DOHH2 (cell line): ENCODE measurements at regions not wholly inside any gene's neighbourhood (a gene's known extent, or its start where the extent isn't known, plus 50 kb on each side); places are given as distances from the start of the nearest gene placed in this dataset.

Source experiments
- H3F3A ChIP-seq: fragments of 200-600 bp; sonication (generic), shearing (Covaris generic); 2 replicates; pipeline ENCODE4 v1.6.0; 2016; ENCODE audit warnings: antibody characterized with exemption, mild to moderate bottlenecking; ENCODE audit not compliant: control insufficient read depth, insufficient read depth
- H3K27ac ChIP-seq: fragments of 200-600 bp; sonication (generic); 2 replicates; pipeline ENCODE4 v1.5.1; 2014; ENCODE audit warnings: low read depth, mild to moderate bottlenecking, low read length, moderate library complexity
- H3K27me3 ChIP-seq: fragments of 200-600 bp; sonication (generic); 2 replicates; pipeline ENCODE4 v1.6.1; 2014; ENCODE audit warnings: mild to moderate bottlenecking, low read length, mixed read lengths; ENCODE audit not compliant: control insufficient read depth
- H3K36me3 ChIP-seq: fragments of 200-600 bp; sonication (generic); 2 replicates; pipeline ENCODE4 v1.6.1; 2014; ENCODE audit warnings: mild to moderate bottlenecking, low read length, moderate library complexity, mixed read lengths; ENCODE audit not compliant: control insufficient read depth
- H3K4me1 ChIP-seq: fragments of 200-600 bp; sonication (generic); 2 replicates; pipeline ENCODE4 v1.6.1; 2014; ENCODE audit warnings: mild to moderate bottlenecking, low read length, mixed read lengths; ENCODE audit not compliant: control insufficient read depth
- H3K4me2 ChIP-seq: fragments of 200-600 bp; sonication (generic); 2 replicates; pipeline ENCODE4 v1.6.0; 2014; ENCODE audit warnings: mild to moderate bottlenecking, low read length, moderate library complexity
- H3K4me3 ChIP-seq: fragments of 200-600 bp; sonication (generic); 2 replicates; pipeline ENCODE4 v1.5.1; 2014; ENCODE audit warnings: mild to moderate bottlenecking, low read length, mixed read lengths
- H3K79me2 ChIP-seq: fragments of 200-600 bp; sonication (generic); 2 replicates; pipeline ENCODE4 v1.6.1; 2014; ENCODE audit warnings: mild to moderate bottlenecking, low read length, mixed read lengths; ENCODE audit not compliant: control insufficient read depth
- H3K9me2 ChIP-seq: fragments of 200-600 bp; sonication (generic); replicated peaks from 2 replicates; pipeline ENCODE4 v1.6.1; 2014; ENCODE audit warnings: mild to moderate bottlenecking, low read length, mixed read lengths; ENCODE audit not compliant: control insufficient read depth
- H3K9me3 ChIP-seq: fragments of 200-600 bp; sonication (generic); 2 replicates; pipeline ENCODE4 v1.6.1; 2014; ENCODE audit warnings: antibody characterized with exemption, low read length, mixed read lengths; ENCODE audit not compliant: control insufficient read depth, insufficient read depth
- H4K20me1 ChIP-seq: fragments of 200-600 bp; sonication (generic); 2 replicates; pipeline ENCODE4 v1.6.0; 2014; ENCODE audit warnings: low read depth, mild to moderate bottlenecking, antibody characterized with exemption, low read length, moderate library complexity; ENCODE audit not compliant: control insufficient read depth, insufficient read depth
- EZH2phosphoT487 ChIP-seq: fragments of 200-600 bp; sonication (generic); IDR thresholded peaks from 2 replicates; pipeline ENCODE4 v1.6.1; 2017; ENCODE audit warnings: borderline replicate concordance, mild to moderate bottlenecking, antibody characterized with exemption, low read length, moderate library complexity, mixed read lengths
- TF ChIP-seq, protein P1 (sequence below): fragments of 200-600 bp; sonication (generic); IDR thresholded peaks from one replicate; pipeline ENCODE4 v1.5.1; 2014; ENCODE audit warnings: antibody characterized with exemption, mild to moderate bottlenecking, low read depth, low read length; ENCODE audit not compliant: poor library complexity, severe bottlenecking

DNA sequence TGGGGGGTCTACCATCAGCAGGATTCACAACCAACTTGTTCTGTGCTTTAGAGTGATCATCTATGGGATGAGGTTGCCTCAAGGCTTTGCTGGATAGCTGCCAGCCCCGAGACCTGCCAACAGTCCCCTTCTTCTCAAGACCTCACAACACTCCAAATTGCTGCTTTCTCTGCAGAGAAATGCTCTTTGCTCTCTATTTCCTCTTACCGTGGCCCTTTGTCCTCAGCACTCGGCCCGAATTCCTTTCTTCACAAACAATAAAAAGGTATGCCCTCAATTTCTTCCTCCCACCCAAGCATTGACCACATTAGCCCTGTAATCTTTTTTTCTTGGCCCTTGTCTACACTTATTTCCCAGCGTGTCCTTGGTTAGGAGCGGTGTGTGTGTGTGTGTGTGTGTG, 147.4 kb upstream of the SNX19 start:
- Histone ChIP-seq H3K36me3 (no peaks in the 10 kb centered on the region), H3K27ac (no peak overlapping the region), H3F3A (no peaks in the 10 kb centered on the region), H3K9me2 (no peaks in the 10 kb centered on the region), H3K79me2 (no peaks in the 10 kb centered on the region), H3K9me3 (no peaks in the 10 kb centered on the region), H3K27me3 (no peaks in the 10 kb centered on the region), H4K20me1 (no peaks in the 10 kb centered on the region), H3K4me2 (no peak overlapping the region), H3K4me1 (no peaks in the 10 kb centered on the region), H3K4me3 (no peak overlapping the region)
- no peak for TF ChIP-seq EZH2phosphoT487
- TF ChIP-seq, protein P1, sequence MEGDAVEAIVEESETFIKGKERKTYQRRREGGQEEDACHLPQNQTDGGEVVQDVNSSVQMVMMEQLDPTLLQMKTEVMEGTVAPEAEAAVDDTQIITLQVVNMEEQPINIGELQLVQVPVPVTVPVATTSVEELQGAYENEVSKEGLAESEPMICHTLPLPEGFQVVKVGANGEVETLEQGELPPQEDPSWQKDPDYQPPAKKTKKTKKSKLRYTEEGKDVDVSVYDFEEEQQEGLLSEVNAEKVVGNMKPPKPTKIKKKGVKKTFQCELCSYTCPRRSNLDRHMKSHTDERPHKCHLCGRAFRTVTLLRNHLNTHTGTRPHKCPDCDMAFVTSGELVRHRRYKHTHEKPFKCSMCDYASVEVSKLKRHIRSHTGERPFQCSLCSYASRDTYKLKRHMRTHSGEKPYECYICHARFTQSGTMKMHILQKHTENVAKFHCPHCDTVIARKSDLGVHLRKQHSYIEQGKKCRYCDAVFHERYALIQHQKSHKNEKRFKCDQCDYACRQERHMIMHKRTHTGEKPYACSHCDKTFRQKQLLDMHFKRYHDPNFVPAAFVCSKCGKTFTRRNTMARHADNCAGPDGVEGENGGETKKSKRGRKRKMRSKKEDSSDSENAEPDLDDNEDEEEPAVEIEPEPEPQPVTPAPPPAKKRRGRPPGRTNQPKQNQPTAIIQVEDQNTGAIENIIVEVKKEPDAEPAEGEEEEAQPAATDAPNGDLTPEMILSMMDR, result no peak

DNA sequence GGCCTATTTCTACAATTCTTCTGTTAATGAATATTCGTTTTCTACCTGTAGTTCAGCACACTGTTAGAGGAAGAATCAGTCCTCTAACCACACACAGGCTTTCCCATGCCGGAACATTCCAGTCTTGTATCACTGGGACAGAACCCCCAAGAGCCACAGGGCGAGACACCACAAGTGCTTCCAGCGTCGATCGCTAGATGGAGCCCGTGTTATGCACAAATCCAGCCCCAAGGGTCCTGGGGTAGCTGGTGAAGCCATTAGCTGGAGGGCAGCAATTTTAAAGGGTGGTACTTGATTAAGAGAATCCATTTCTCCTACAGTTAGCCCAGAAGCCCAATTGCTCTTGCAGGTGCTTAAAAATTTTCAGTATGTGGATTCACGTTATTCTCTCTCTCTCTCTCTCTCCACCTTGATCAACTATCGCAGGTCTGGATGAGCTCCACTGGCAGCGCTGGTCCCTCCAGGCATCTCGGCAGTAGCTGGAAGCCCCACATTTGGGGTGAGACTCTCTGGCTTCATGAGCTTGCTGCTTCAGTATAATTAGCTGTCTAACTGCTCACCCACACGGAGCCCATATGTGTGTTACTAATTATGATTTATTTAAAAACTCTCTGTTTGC, 148.2 kb upstream of the SNX19 start:
- Histone ChIP-seq H3K79me2 (no peaks in the 10 kb centered on the region), H3K4me1 (no peaks in the 10 kb centered on the region), H3K4me2 (no peak overlapping the region), H3K9me2 (no peaks in the 10 kb centered on the region), H3K4me3 (no peak overlapping the region), H3K36me3 (no peaks in the 10 kb centered on the region), H3K27ac (no peak overlapping the region), H3K27me3 (no peaks in the 10 kb centered on the region), H3F3A (no peaks in the 10 kb centered on the region), H4K20me1 (no peaks in the 10 kb centered on the region), H3K9me3 (no peaks in the 10 kb centered on the region)
- no peak for TF ChIP-seq EZH2phosphoT487
- TF ChIP-seq, protein P1, result peak; percentile 90

DNA sequence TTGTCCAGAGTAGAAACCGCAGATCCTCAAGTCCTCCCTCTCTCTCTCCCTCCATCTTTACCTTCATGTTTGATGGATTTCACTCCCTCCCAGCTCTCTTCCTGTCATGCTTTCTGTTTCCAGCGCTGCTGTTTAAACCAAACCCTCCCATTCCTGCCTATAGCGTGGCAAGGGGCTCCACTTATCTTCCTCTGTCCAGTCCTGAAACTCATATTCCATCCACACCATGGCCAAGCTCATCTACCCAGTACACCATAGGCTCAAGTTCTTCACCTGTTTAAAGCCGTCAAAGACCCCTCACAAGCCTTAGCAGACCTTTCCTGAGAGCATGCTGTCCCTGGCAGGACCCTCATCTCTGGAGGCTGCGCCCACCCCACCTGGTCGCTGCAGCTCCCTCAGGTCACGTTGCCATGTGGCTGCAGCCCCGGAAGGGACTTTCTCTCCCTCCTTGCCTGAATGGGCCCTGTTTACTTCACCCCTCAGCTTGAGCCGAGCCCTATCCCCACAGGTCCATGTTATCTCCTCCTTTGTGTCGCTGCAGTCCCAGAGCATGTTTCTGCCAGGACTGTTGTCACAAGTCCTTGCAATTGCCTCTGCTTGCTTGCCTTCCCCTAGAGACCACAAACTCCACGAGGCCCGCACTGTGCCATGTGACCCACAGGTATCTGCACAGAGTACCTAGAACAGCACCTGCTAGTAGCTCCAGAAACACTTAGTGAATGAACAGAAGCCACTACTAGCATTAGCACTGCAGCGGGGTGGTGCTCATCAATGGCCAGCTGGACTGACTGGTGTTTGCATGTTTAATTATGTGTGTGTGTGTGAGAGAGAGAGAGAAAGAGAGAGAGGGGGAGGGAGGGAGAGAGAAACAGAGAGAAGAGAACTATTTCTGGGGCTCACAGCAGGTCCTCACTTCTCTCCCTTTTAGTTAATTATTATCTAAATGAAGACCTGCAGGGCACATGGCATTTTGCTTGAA, 149.4 kb upstream of the SNX19 start:
- no peak overlapping the region for H3K27ac ChIP-seq
- no peak for TF ChIP-seq EZH2phosphoT487
- TF ChIP-seq, protein P1, result no peak
- no peak overlapping the region for H3K4me3 ChIP-seq
- H3K9me2 ChIP-seq, result no peaks in the 10 kb centered on the region
- no peaks in the 10 kb centered on the region for H4K20me1 ChIP-seq
- no peak overlapping the region for H3K4me2 ChIP-seq
- H3K27me3 ChIP-seq, result no peaks in the 10 kb centered on the region
- no peaks in the 10 kb centered on the region for H3F3A ChIP-seq
- H3K9me3 ChIP-seq, result no peaks in the 10 kb centered on the region
- no peaks in the 10 kb centered on the region for H3K4me1 ChIP-seq
- H3K36me3 ChIP-seq, result no peaks in the 10 kb centered on the region
- H3K79me2 ChIP-seq, result no peaks in the 10 kb centered on the region
